MM.1S (cell line): ENCODE measurements at regions not wholly inside any gene's neighbourhood (a gene's known extent, or its start where the extent isn't known, plus 50 kb on each side); places are given as distances from the start of the nearest gene placed in this dataset.

ENCODE experiments used
- DNase-seq: peaks from one replicate; pipeline ENCODE4 v3.0.0-alpha.2; 2015
- H2AFZ ChIP-seq: fragments of 300-600 bp; sonication (generic); 2 replicates; pipeline ENCODE4 v1.6.0; 2016; ENCODE audit warnings: antibody characterized with exemption, low read length
- H3F3A ChIP-seq: fragments of 300-600 bp; sonication (generic); 2 replicates; pipeline ENCODE4 v1.6.1; 2016; ENCODE audit warnings: mild to moderate bottlenecking, antibody characterized with exemption, low read length, moderate library complexity, mixed read lengths; ENCODE audit not compliant: insufficient read depth
- H3K27ac ChIP-seq: fragments of 300-600 bp; sonication (generic); 2 replicates; pipeline ENCODE4 v1.5.1; 2016; ENCODE audit warnings: mild to moderate bottlenecking, low read length
- H3K27me3 ChIP-seq: fragments of 300-600 bp; sonication (generic); replicated peaks from 2 replicates; pipeline ENCODE4 v1.6.0; 2016; ENCODE audit warnings: low read length; ENCODE audit not compliant: insufficient read depth
- H3K36me3 ChIP-seq: fragments of 300-600 bp; sonication (generic); replicated peaks from 2 replicates; pipeline ENCODE4 v1.6.1; 2016; ENCODE audit warnings: mild to moderate bottlenecking, low read length, mixed read lengths; ENCODE audit not compliant: insufficient read depth
- H3K4me1 ChIP-seq: fragments of 300-600 bp; sonication (generic); 2 replicates; pipeline ENCODE4 v1.6.1; 2016; ENCODE audit warnings: low read length, mixed read lengths
- H3K4me2 ChIP-seq: fragments of 300-600 bp; sonication (generic); 2 replicates; pipeline ENCODE4 v1.6.0; 2016; ENCODE audit warnings: low read depth, low read length
- H3K4me3 ChIP-seq: fragments of 300-600 bp; sonication (generic); 2 replicates; pipeline ENCODE4 v1.5.1; 2016; ENCODE audit warnings: low read length, mixed read lengths
- H3K79me2 ChIP-seq: fragments of 300-600 bp; sonication (generic); 2 replicates; pipeline ENCODE4 v1.6.1; 2016; ENCODE audit warnings: mixed run types, low read length, mixed read lengths
- H3K9ac ChIP-seq: fragments of 300-600 bp; sonication (generic); 2 replicates; pipeline ENCODE4 v1.6.1; 2016; ENCODE audit warnings: low read length, mixed read lengths
- H3K9me2 ChIP-seq: fragments of 300-600 bp; sonication (generic); replicated peaks from 2 replicates; pipeline ENCODE4 v1.6.1; 2016; ENCODE audit warnings: mild to moderate bottlenecking, low read length, mixed read lengths; ENCODE audit not compliant: insufficient read depth
- H3K9me3 ChIP-seq: fragments of 300-600 bp; sonication (generic); replicated peaks from 2 replicates; pipeline ENCODE4 v1.6.1; 2016; ENCODE audit warnings: mild to moderate bottlenecking, low read length, mixed read lengths; ENCODE audit not compliant: insufficient read depth
- H4K20me1 ChIP-seq: fragments of 300-600 bp; sonication (generic); 2 replicates; pipeline ENCODE4 v1.6.1; 2016; ENCODE audit warnings: mild to moderate bottlenecking, low read length, moderate library complexity, mixed read lengths; ENCODE audit not compliant: insufficient read depth
- CTCF ChIP-seq: fragments of 300-600 bp; sonication (generic); IDR thresholded peaks from 2 replicates; pipeline ENCODE4 v1.5.1; 2016; ENCODE audit warnings: antibody characterized with exemption, low read length, mixed read lengths
- EZH2 ChIP-seq: fragments of 300-600 bp; sonication (generic); optimal IDR thresholded peaks from 2 replicates; pipeline ENCODE3; 2017; ENCODE audit warnings: low read depth, mild to moderate bottlenecking, antibody characterized with exemption, low read length, mixed read lengths
- EZH2phosphoT487 ChIP-seq: fragments of 300-600 bp; sonication (generic); IDR thresholded peaks from 2 replicates; pipeline ENCODE4 v1.6.1; 2018; ENCODE audit warnings: antibody characterized with exemption, low read length

- TF ChIP-seq EZH2: no peak
- TF ChIP-seq EZH2phosphoT487: no peak
- TF ChIP-seq CTCF: no peak
- H3K79me2 ChIP-seq: no peaks in the 10 kb centered on the region
Observed at GRCh38 chr2:217060516-217060915, 200.7 kb upstream of the TNP1 start.

GRCh38 chr2:217058791-217059755 lies 199.2 kb upstream of the TNP1 start:
- DNase-seq: no peak
- TF ChIP-seq CTCF (no peak), EZH2 (no peak), EZH2phosphoT487 (no peak)

More at GRCh38 chr2:217060516-217060915, 200.7 kb upstream of the TNP1 start:
- H3K27me3 ChIP-seq: no peaks in the 10 kb centered on the region
- H4K20me1 ChIP-seq: no peaks in the 10 kb centered on the region
- no peak overlapping the region for H3K4me2 ChIP-seq
- H3K27ac ChIP-seq: no peak overlapping the region
- H3K9ac ChIP-seq: no peak overlapping the region
- H3K9me3 ChIP-seq: no peaks in the 10 kb centered on the region
- no peak overlapping the region for H2AFZ ChIP-seq
- no peaks in the 10 kb centered on the region for H3K36me3 ChIP-seq
- H3F3A ChIP-seq: no peaks in the 10 kb centered on the region
- no peak overlapping the region for H3K4me3 ChIP-seq
- H3K9me2 ChIP-seq: no peaks in the 10 kb centered on the region
- H3K4me1 ChIP-seq: no peaks in the 10 kb centered on the region
- no peak for DNase-seq

GRCh38 chr2:217057773-217058172 lies 197.9 kb upstream of the TNP1 start:
- no peak overlapping the region for H3K4me2 ChIP-seq
- no peak for DNase-seq

More at GRCh38 chr2:217058791-217059755, 199.2 kb upstream of the TNP1 start:
- H3K27me3 ChIP-seq: no peaks in the 10 kb centered on the region
- H2AFZ ChIP-seq: no peak overlapping the region
- no peaks in the 10 kb centered on the region for H3F3A ChIP-seq
- no peaks in the 10 kb centered on the region for H3K4me1 ChIP-seq
- H3K27ac ChIP-seq: no peak overlapping the region
- no peak overlapping the region for H3K9ac ChIP-seq
- H3K36me3 ChIP-seq: no peaks in the 10 kb centered on the region
- H3K79me2 ChIP-seq: no peaks in the 10 kb centered on the region
- H4K20me1 ChIP-seq: no peaks in the 10 kb centered on the region
- no peak overlapping the region for H3K4me2 ChIP-seq
- no peak overlapping the region for H3K4me3 ChIP-seq
- no peaks in the 10 kb centered on the region for H3K9me2 ChIP-seq
- H3K9me3 ChIP-seq: no peaks in the 10 kb centered on the region

More at GRCh38 chr2:217057773-217058172, 197.9 kb upstream of the TNP1 start:
- Histone ChIP-seq H4K20me1 (no peaks in the 10 kb centered on the region), H3K36me3 (no peaks in the 10 kb centered on the region), H3K79me2 (no peaks in the 10 kb centered on the region), H3K4me3 (no peak overlapping the region), H3K4me1 (no peaks in the 10 kb centered on the region), H3K9me2 (no peaks in the 10 kb centered on the region), H2AFZ (no peak overlapping the region), H3F3A (no peaks in the 10 kb centered on the region), H3K27ac (no peak overlapping the region), H3K9me3 (no peaks in the 10 kb centered on the region), H3K9ac (no peak overlapping the region), H3K27me3 (no peaks in the 10 kb centered on the region)
- no peak for TF ChIP-seq EZH2phosphoT487
- TF ChIP-seq CTCF: no peak
- TF ChIP-seq EZH2: no peak
